Hepatocyte (in vitro differentiated cells): ENCODE measurements at regions not wholly inside any gene's neighbourhood (a gene's known extent, or its start where the extent isn't known, plus 50 kb on each side); places are given as distances from the start of the nearest gene placed in this dataset.

ENCODE experiments used
- DNase-seq: peaks from one replicate; pipeline ENCODE4 v3.0.0-alpha.2; 2016; ENCODE audit warnings: low spot score
- H2AFZ ChIP-seq: fragments of 200-600 bp; sonication (generic); 2 replicates; pipeline ENCODE4 v1.6.0; 2016; ENCODE audit warnings: antibody characterized with exemption, mild to moderate bottlenecking
- H3K27ac ChIP-seq: fragments of 200-600 bp; sonication (generic); 2 replicates; pipeline ENCODE4 v1.5.1; 2016; ENCODE audit warnings: mild to moderate bottlenecking
- H3K27me3 ChIP-seq: fragments of 200-600 bp; sonication (generic); 2 replicates; pipeline ENCODE4 v1.6.1; 2016
- H3K36me3 ChIP-seq: fragments of 200-600 bp; sonication (generic); replicated peaks from 2 replicates; pipeline ENCODE4 v1.5.1; 2016; ENCODE audit warnings: low read depth; ENCODE audit not compliant: insufficient read depth
- H3K4me1 ChIP-seq: fragments of 200-600 bp; sonication (generic); 2 replicates; pipeline ENCODE4 v1.5.1; 2016; ENCODE audit warnings: mild to moderate bottlenecking, moderate library complexity; ENCODE audit not compliant: insufficient read depth
- H3K4me2 ChIP-seq: fragments of 200-600 bp; sonication (generic); 2 replicates; pipeline ENCODE4 v1.6.0; 2016
- H3K4me3 ChIP-seq: fragments of 200-600 bp; sonication (generic); 2 replicates; pipeline ENCODE4 v1.5.1; 2016; ENCODE audit warnings: mild to moderate bottlenecking
- H3K79me2 ChIP-seq: fragments of 200-600 bp; sonication (generic); 2 replicates; pipeline ENCODE4 v1.6.0; 2017; ENCODE audit warnings: mild to moderate bottlenecking
- H3K9me2 ChIP-seq: fragments of 200-600 bp; sonication (generic); replicated peaks from 2 replicates; pipeline ENCODE4 v1.6.0; 2017; ENCODE audit warnings: mild to moderate bottlenecking; ENCODE audit not compliant: insufficient read depth
- H3K9me3 ChIP-seq: fragments of 200-600 bp; sonication (generic); 2 replicates; pipeline ENCODE4 v1.5.1; 2016; ENCODE audit warnings: low read depth, mild to moderate bottlenecking
- H4K20me1 ChIP-seq: fragments of 200-600 bp; sonication (generic); 2 replicates; pipeline ENCODE4 v1.6.0; 2016; ENCODE audit warnings: mild to moderate bottlenecking; ENCODE audit not compliant: insufficient read depth, poor library complexity, severe bottlenecking
- EZH2 ChIP-seq: fragments of 200-600 bp; sonication (generic); IDR thresholded peaks from 2 replicates; pipeline ENCODE4 v1.6.1; 2016; ENCODE audit warnings: antibody characterized with exemption, mild to moderate bottlenecking, borderline replicate concordance
- EZH2phosphoT487 ChIP-seq: fragments of 200-600 bp; sonication (generic); IDR thresholded peaks from one replicate; pipeline ENCODE4 v1.6.1; 2018; ENCODE audit warnings: antibody characterized with exemption, mild to moderate bottlenecking, low read depth, moderate library complexity; ENCODE audit not compliant: unreplicated experiment, severe bottlenecking
- WGBS: methylation state at CpG from one replicate; pipeline ENCODE4 v1.1.6; 2016; ENCODE audit warnings: low lambda C conversion rate; ENCODE audit errors: missing lambda C conversion rate; 5-methylcytosine and 5-hydroxymethylcytosine counted together
- TF ChIP-seq, protein P1 (sequence below): fragments of 200-600 bp; sonication (generic); IDR thresholded peaks from 2 replicates; pipeline ENCODE4 v1.5.1; 2016; ENCODE audit warnings: antibody characterized with exemption, mild to moderate bottlenecking; ENCODE audit not compliant: poor library complexity

DNA sequence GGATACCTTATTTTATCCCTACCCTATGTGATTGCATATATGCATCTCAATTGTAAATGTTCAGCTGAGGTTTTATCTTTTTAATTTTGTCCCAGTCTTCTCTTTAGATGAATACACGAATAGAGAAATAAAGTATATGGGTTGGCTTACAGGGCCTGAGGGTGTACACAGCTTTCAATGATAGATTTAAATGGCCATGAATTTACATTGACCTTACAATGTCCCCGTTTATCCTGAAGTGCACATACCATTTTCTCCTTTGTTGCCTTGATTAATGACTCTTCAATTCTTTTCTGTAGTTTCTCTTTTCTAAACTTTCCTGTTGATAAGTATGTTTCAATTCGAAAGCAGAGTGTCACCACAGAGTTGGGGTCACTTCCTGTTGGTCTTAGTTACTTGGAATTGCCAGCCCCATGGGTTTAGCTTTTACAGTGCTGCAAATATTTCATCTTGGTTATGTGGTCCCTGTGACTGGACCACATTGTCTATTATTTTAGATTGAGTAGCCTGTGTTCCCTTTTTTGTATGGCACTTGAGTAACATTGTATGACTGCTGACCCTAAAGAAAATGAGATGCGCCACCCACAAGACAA is 1616.3 kb upstream of the ACVR2A start:
- H3K79me2 ChIP-seq = no peaks in the 10 kb centered on the region
- no peak for DNase-seq
- H3K9me2 ChIP-seq = no peaks in the 10 kb centered on the region
- WGBS = 84% methylated on average over 4 of the region's 4 CpGs
- H3K27me3 ChIP-seq = no peaks in the 10 kb centered on the region
- no peaks in the 10 kb centered on the region for H3K9me3 ChIP-seq
- no peaks in the 10 kb centered on the region for H4K20me1 ChIP-seq
- H3K4me2 ChIP-seq = no peak overlapping the region
- no peaks in the 10 kb centered on the region for H3K4me1 ChIP-seq
- no peak overlapping the region for H3K4me3 ChIP-seq
- H3K36me3 ChIP-seq = no peaks in the 10 kb centered on the region
- H3K27ac ChIP-seq = no peak overlapping the region
- no peak for TF ChIP-seq EZH2phosphoT487
- TF ChIP-seq, protein P1, sequence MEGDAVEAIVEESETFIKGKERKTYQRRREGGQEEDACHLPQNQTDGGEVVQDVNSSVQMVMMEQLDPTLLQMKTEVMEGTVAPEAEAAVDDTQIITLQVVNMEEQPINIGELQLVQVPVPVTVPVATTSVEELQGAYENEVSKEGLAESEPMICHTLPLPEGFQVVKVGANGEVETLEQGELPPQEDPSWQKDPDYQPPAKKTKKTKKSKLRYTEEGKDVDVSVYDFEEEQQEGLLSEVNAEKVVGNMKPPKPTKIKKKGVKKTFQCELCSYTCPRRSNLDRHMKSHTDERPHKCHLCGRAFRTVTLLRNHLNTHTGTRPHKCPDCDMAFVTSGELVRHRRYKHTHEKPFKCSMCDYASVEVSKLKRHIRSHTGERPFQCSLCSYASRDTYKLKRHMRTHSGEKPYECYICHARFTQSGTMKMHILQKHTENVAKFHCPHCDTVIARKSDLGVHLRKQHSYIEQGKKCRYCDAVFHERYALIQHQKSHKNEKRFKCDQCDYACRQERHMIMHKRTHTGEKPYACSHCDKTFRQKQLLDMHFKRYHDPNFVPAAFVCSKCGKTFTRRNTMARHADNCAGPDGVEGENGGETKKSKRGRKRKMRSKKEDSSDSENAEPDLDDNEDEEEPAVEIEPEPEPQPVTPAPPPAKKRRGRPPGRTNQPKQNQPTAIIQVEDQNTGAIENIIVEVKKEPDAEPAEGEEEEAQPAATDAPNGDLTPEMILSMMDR = no peak
- no peak overlapping the region for H2AFZ ChIP-seq

DNA sequence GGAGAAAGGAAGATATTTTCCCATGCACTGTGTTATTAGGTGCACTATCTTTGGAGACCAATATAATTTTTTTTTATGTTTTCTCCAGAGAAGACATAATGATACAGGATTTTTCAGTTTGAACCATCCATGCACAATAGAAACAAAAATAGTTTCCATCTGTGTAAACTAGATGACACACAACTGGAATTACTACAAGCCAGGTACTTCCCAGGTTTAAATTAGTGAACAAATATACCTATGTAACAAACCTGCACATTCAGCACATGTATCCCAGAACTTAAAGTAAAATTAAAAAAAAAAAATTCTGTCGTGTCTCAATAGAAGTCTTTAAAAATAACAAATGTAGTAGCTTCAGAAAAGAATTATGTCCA is 1616.8 kb upstream of the ACVR2A start:
- Histone ChIP-seq H3K4me1 (no peaks in the 10 kb centered on the region), H3K79me2 (no peaks in the 10 kb centered on the region), H3K9me3 (no peaks in the 10 kb centered on the region), H2AFZ (no peak overlapping the region), H3K4me3 (no peak overlapping the region), H3K4me2 (no peak overlapping the region), H4K20me1 (no peaks in the 10 kb centered on the region), H3K9me2 (no peaks in the 10 kb centered on the region), H3K27ac (no peak overlapping the region), H3K36me3 (no peaks in the 10 kb centered on the region), H3K27me3 (no peaks in the 10 kb centered on the region)
- no peak for DNase-seq
- no peak for TF ChIP-seq EZH2phosphoT487
- no peak for TF ChIP-seq EZH2
- TF ChIP-seq, protein P1 = no peak
- 86% methylated on average over 1 of the region's 1 CpG for WGBS

DNA sequence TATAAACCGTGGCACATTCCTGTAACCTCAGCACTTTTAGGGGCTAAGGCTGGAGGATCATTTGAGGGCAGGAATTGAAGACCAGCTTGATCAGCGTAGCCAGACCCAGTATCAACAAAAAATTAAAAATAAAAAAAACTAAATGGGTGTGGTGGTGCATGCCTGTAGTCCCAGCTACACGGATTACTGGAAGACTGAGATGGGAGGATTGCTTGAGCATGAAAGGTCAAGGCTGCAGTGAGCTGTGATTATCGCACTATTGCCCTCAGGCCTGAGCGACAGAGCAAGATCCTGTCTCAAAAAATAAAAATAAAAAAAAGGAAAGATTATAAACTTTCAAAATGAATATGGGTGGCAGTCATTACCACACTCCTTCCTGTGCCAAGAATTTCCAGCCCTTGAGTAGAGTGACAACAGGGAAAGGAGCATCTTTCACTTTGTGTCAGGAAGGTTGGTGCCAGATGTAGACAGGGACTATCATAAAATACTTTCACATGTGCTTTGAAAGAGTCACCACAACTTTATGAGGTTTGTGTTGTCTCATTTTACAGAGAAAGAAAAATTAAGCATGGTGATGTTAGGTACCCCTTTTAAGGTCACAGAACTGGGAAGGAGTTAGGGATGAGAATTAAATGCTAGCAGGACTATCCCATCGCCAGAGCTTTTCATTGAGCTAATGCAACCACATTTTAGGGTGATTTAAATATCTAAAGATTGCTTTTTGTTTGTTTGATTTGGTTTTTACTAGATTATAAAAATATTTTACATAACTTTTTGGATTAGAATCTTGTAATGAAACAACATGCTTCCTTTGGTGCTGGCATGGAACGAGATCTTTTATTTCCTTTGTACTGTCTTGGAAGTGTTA is 1617.4 kb upstream of the ACVR2A start:
- DNase-seq = no peak
- no peaks in the 10 kb centered on the region for H3K27me3 ChIP-seq

More for the DNA sequence above, 1617.4 kb upstream of the ACVR2A start:
- Histone ChIP-seq H3K4me1 (no peaks in the 10 kb centered on the region), H3K79me2 (no peaks in the 10 kb centered on the region), H3K27ac (no peak overlapping the region), H3K4me3 (no peak overlapping the region), H2AFZ (no peak overlapping the region), H3K9me3 (no peaks in the 10 kb centered on the region), H3K36me3 (no peaks in the 10 kb centered on the region), H3K9me2 (no peaks in the 10 kb centered on the region), H4K20me1 (no peaks in the 10 kb centered on the region), H3K4me2 (no peak overlapping the region)
- TF ChIP-seq, protein P1 = no peak
- TF ChIP-seq EZH2 (no peak), EZH2phosphoT487 (no peak)
- 81% methylated on average over 7 of the region's 7 CpGs for WGBS
